ENCODE measurements at regions not wholly inside any gene's neighbourhood (a gene's known extent, or its start where the extent isn't known, plus 50 kb on each side); places are given as distances from the start of the nearest gene placed in this dataset.
"Not testable (repeated sequence)": the region's sequence is repeated elsewhere in the genome, so short reads cannot be mapped to it uniquely, and the experiment has no call there.

DNA sequence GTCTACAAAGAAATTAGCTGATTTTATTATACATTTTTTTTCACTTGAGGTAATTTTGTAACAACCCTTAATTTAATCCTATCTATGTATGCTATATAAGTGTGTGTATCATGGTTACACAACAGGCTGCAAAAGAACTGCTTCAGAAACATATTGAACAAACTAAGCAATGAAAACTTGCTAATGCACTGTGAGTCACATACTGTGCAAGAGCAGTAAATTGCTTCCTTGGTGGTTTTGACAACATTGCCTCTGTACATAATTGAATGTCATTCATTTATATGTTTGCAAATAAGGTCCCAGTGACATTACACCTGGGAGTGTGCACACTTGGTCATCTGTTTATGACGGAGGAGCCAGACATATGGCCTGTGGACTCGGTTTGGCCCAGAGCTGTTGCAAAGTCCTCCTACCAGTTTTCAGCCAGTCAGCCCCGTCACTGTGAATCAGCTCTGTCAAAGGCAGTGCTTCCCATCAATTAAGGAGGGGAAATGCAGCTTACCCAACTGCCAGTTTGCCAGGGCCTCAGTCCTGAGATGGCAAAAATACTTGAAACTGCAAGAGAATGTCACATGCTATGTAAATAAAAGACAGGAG, 835.0 kb downstream of the TTLL7 start:
- not testable (repeated sequence) for H3K27me3 ChIP-seq, DNase-seq, H3K9me3 ChIP-seq, H3K4me1 ChIP-seq, H3K36me3 ChIP-seq, H3K4me3 ChIP-seq, H3K27ac ChIP-seq

DNA sequence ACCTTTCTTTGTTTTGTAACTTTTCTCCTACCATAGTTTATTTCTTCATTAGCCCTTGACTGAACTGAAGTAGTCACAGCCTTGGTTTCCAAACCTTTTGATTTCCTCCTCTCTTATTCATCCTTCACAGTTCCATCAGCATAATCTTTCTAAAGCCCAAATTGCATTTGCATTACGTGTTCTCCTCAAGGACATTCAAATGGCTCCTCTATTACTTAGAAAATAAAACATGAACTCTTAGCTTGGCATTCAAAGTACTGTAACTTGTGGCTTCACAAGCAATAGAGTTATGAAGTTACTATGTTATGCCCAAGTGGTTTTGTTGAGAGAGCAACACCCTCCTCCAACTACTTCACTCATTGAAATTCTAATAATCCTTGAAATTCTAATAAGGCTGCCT, 840.0 kb downstream of the TTLL7 start:
- not testable (repeated sequence) for H3K36me3 ChIP-seq, H3K27me3 ChIP-seq, H3K9me3 ChIP-seq, H3K4me3 ChIP-seq, H3K4me1 ChIP-seq, H3K27ac ChIP-seq, DNase-seq

DNA sequence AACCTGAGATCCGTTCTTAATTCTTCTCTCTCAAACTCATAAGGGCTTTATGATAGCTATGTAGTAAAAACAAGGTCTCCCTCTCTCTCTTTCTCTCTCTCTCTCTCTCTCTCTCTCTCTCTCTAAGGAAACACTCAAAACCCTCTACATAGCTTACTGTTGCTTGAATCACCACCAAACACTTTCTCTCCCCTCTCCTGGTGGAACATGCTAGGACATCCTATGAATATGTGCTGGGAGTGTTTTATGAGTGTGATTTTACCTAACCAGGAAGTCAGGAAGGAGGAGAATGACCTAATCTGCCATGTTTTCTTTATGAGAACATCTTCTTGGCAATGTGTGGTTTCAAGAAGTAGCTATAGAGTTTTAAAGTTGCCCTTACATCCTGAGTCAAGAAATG, 844.6 kb downstream of the TTLL7 start:
- DNase-seq, H3K36me3 ChIP-seq, H3K9me3 ChIP-seq, H3K4me1 ChIP-seq, H3K27me3 ChIP-seq, H3K4me3 ChIP-seq, H3K27ac ChIP-seq: not testable (repeated sequence)

DNA sequence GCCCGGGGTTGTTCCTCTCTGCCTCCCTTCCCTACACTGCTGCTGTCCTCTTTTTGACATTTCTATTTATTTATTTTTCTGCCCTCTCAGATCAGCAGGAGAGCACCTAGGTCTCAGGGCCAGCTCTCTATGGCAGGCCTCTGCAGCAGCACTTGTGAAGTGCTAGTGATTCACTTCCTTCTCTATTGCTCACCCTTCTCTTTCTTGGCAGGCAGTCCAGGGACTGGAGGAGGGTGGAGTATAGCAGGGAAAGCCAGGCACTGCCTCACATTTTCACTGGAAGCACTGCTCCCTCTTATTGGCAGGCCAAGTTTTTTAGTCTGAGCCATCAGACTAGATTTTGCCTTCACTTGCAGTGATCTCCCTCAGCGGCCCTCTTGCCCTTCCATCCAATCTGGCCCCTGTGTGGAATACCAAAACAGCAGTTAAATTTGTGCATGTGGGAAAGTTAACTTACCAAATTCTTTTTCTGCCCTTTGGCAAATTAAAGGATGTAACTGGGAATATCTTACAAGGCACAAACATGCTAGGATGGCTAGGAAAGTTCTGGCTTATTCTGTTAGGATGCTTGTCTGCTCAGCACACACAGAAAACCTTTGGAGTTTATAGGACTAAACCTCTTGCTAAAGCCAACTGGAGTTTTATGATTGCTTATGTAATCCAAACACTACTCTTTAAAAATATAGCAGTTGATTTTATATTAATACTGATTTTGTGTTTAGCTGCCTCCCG, 847.6 kb downstream of the TTLL7 start:
- H3K9me3 ChIP-seq, H3K27me3 ChIP-seq, H3K4me3 ChIP-seq, DNase-seq, H3K27ac ChIP-seq, H3K4me1 ChIP-seq, H3K36me3 ChIP-seq: not testable (repeated sequence)

DNA sequence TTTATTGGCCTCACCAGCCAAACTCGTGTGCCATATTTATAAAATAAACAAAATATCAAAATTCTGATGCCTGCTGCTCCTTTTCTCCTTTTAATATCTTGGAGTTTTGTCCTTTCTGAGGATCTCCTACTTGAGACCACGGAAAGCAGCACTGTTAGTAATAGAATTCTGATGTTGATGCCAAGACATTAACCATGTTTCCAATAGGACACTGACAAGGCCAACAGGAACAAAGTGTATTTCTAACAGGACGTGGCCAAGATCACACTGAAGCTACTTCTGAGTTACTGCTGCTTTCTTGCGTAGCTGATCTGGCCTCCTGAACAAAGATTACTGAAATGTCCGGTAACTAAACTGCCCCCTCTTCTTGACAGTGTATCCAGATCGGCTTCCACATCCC, 848.5 kb downstream of the TTLL7 start:
- not testable (repeated sequence) for H3K36me3 ChIP-seq, H3K4me1 ChIP-seq, H3K27me3 ChIP-seq, H3K27ac ChIP-seq, DNase-seq, H3K4me3 ChIP-seq, H3K9me3 ChIP-seq

DNA sequence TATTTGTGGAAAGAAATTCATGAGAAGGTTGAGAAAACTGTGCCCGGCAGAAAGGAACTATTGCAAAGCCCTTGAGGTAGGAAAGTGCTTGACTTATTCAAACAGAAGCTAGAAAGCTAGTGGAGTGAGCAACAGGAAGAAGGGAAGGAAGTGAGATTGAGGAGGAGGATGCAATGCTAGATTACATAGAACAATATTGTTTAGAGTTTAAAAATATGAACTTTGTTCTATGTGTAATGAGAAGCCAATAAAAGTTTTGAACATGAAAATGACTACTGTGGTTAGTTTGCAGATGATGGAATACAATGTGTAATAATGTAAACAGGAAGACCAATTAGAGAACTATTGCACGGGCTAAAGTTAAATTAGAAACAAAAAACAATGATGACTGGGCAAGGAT, 853.1 kb downstream of the TTLL7 start:
- H3K36me3 ChIP-seq, H3K9me3 ChIP-seq, H3K27ac ChIP-seq, DNase-seq, H3K4me3 ChIP-seq, H3K4me1 ChIP-seq, H3K27me3 ChIP-seq: not testable (repeated sequence)

DNA sequence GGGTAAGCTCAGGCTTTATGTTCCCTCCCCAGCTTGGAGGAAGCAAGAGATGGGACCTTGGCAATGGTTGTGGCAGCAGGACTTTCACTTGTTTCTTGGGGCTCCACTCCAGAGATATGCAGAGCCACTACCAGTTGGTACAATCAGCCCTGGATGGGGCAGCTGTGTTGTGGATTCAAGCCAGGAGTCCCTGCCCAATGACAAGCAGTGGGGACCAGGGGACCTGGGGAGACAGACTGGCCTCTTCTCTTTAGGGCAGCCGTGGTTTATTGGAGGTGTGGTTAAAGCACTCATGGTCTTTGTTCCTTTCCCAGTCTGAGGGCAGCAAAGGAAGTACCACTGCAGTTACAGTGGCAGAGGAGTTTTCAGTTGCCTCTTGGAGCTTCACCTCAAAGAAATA, 856.1 kb downstream of the TTLL7 start:
- not testable (repeated sequence) for H3K4me1 ChIP-seq, H3K27ac ChIP-seq, H3K36me3 ChIP-seq, DNase-seq, H3K9me3 ChIP-seq, H3K4me3 ChIP-seq, H3K27me3 ChIP-seq

DNA sequence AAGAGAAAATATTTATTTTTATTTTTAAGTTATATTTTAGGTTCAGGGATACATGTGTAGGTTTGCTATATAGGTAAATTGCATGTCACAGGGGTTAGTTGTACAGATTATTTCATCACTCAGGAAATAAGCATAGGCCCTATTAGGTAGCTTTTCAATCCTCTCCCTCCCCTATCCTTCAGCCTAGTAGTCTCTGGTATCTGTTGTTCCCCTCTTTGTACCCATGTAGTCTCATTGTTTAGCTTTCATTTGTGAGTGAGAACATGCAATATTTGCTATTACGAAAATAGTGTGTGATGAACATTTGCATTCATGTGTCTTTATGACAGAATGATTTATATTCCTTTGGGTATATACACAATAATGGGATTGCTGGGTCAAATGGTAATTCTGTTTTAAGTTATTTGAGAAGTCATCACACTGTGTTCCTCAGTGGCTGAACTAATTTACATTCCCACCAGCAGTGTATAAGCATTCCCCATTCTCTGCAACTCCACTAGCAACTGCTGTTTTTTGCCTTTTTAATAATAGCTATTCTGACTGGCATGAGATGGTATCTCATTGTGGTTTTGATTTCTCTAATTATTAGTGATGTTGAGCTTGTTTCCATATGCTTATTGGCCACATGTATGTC, 863.3 kb downstream of the TTLL7 start:
- H3K9me3 ChIP-seq, H3K36me3 ChIP-seq, H3K4me1 ChIP-seq, DNase-seq, H3K4me3 ChIP-seq, H3K27ac ChIP-seq, H3K27me3 ChIP-seq: not testable (repeated sequence)

DNA sequence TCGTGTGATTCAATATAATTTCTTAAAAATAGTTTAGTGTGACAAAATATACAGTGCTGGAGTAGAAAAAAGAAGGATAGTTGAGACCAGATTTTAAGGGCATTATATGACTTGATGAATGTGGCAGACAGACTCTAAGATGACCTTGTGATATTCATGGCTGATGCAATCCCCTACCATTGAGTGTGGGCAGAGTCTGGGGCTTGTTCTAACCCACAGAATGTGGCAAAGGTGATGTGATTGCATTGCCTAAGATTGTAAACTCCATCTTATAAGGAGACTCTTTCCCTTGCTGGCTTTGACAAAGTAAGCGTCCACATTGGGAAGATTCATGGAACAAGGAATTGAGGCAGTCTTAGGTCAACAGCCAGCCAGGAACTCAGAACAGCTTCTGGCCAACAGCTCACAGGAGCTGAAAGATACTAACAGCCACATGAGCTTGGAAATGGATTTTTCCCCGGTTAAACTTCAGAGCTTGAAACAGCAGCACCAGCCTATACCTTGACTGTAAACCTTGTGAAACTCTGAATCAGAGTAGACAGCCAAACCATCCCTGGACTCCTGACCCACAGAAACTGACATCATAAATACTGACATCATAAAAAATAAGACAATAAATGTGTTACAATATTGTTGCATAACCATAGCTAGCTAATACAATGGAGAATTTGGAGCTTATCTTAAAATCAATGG, 864.5 kb downstream of the TTLL7 start:
- not testable (repeated sequence) for H3K36me3 ChIP-seq, H3K27me3 ChIP-seq, H3K9me3 ChIP-seq, H3K4me3 ChIP-seq, H3K27ac ChIP-seq, H3K4me1 ChIP-seq, DNase-seq

DNA sequence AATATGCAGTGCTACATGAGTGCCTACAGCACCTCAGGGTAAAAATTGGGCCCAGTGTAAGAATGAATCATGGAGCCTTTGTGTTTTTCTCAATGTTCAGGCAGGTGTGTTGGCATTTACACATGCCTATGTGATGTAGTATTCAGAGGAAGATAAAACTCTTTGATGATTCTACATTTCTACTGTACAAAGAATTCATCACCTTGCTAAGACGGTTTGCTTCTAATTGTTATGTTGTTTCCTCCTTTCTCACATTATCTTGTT, 867.3 kb downstream of the TTLL7 start:
- H3K36me3 ChIP-seq, result no peaks in the 10 kb centered on the region
- no peaks in the 10 kb centered on the region for H3K27me3 ChIP-seq
- no peaks in the 10 kb centered on the region for H3K9me3 ChIP-seq
- no peak for TF ChIP-seq POLR2A (IDR thresholded peaks at IDR 0.05)
- TF ChIP-seq, protein P1, sequence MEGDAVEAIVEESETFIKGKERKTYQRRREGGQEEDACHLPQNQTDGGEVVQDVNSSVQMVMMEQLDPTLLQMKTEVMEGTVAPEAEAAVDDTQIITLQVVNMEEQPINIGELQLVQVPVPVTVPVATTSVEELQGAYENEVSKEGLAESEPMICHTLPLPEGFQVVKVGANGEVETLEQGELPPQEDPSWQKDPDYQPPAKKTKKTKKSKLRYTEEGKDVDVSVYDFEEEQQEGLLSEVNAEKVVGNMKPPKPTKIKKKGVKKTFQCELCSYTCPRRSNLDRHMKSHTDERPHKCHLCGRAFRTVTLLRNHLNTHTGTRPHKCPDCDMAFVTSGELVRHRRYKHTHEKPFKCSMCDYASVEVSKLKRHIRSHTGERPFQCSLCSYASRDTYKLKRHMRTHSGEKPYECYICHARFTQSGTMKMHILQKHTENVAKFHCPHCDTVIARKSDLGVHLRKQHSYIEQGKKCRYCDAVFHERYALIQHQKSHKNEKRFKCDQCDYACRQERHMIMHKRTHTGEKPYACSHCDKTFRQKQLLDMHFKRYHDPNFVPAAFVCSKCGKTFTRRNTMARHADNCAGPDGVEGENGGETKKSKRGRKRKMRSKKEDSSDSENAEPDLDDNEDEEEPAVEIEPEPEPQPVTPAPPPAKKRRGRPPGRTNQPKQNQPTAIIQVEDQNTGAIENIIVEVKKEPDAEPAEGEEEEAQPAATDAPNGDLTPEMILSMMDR (IDR thresholded peaks at IDR 0.05), result no peak
- no peaks in the 10 kb centered on the region for H3K4me1 ChIP-seq
- no peak overlapping the region for H3K27ac ChIP-seq
- no peak overlapping the region for H3K4me3 ChIP-seq
- no peak for DNase-seq

Measured in Peyer's patch (tissue), 4 donors.